ENCODE measurements at regions not wholly inside any gene's neighbourhood (a gene's known extent, or its start where the extent isn't known, plus 50 kb on each side); places are given as distances from the start of the nearest gene placed in this dataset.
"Not testable (repeated sequence)": the region's sequence is repeated elsewhere in the genome, so short reads cannot be mapped to it uniquely, and the experiment has no call there.

DNA sequence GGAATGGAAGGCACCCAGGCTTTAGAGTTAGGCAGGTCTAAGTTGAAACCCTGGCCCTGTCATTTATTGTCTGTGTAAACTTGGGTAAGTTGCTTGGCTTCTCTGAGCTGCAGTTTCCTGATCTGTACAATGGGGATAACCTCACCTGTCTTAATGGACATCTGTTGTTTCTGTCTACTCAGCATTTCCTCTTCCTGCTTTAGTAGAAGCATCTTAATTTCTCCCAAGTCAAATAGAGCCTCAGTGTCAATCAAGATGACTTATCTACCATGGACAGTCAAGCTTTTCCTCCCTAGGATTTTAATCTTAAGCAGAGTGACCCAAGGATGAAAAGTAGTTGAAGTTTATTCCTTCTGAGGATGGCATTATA, 119.7 kb downstream of the FZD1 start:
- no peaks in the 10 kb centered on the region for H3K36me3 ChIP-seq
- no peak for DNase-seq (ENCODE audit: low spot score in 2 of 2)
- H3K4me3 ChIP-seq = no peak overlapping the region
- no peaks in the 10 kb centered on the region for H3K27me3 ChIP-seq
- H3K27ac ChIP-seq = no peak overlapping the region
- TF ChIP-seq EP300 (IDR thresholded peaks at IDR 0.05) = no peak
- TF ChIP-seq POLR2A (IDR thresholded peaks at IDR 0.05) = no peak
- TF ChIP-seq, protein P1, sequence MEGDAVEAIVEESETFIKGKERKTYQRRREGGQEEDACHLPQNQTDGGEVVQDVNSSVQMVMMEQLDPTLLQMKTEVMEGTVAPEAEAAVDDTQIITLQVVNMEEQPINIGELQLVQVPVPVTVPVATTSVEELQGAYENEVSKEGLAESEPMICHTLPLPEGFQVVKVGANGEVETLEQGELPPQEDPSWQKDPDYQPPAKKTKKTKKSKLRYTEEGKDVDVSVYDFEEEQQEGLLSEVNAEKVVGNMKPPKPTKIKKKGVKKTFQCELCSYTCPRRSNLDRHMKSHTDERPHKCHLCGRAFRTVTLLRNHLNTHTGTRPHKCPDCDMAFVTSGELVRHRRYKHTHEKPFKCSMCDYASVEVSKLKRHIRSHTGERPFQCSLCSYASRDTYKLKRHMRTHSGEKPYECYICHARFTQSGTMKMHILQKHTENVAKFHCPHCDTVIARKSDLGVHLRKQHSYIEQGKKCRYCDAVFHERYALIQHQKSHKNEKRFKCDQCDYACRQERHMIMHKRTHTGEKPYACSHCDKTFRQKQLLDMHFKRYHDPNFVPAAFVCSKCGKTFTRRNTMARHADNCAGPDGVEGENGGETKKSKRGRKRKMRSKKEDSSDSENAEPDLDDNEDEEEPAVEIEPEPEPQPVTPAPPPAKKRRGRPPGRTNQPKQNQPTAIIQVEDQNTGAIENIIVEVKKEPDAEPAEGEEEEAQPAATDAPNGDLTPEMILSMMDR (IDR thresholded peaks at IDR 0.05) = no peak
- TF ChIP-seq POLR2AphosphoS5 (IDR thresholded peaks at IDR 0.05) = no peak
- no peaks in the 10 kb centered on the region for H3K9me3 ChIP-seq
- H3K4me1 ChIP-seq = no peaks in the 10 kb centered on the region

DNA sequence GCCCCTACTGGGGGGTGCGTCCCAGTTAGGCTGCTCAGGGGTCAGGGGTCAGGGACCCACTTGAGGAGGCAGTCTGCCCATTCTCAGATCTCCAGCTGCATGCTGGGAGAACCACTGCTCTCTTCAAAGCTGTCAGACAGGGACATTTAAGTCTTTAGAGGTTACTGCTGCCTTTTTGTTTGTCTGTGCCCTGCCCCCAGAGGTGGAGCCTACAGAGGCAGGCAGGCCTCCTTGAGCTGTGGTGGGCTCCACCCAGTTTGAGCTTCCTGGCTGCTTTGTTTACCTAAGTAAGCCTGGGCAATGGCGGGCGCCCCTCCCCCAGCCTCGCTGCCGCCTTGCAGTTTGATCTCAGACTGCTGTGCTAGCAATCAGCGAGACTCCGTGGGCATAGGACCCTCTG, 130.5 kb downstream of the FZD1 start:
- H3K9me3 ChIP-seq; DNase-seq (ENCODE audit: low spot score in 2 of 2); H3K27ac ChIP-seq; H3K27me3 ChIP-seq; H3K4me1 ChIP-seq; H3K36me3 ChIP-seq; H3K4me3 ChIP-seq: not testable (repeated sequence)
- WGBS = 73% methylated on average over 3 of the region's 7 CpGs

DNA sequence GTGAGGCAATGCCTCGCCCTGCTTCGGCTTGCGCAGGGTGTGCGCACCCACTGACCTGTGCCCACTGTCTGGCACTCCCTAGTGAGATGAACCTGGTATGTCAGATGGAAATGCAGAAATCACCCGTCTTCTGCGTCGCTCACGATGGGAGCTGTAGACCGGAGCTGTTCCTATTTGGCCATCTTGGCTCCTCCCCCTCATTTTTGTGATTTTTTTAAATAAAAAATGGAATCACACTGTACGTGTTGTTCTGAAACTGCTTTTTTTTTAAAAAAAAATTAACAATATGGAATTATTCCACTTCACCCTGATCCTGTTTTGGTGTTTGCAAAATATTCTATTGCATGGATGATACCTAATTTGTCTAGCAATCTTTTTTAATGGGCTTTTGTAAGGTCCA, 131.1 kb downstream of the FZD1 start:
- not testable (repeated sequence) for DNase-seq (ENCODE audit: low spot score in 2 of 2); H3K27me3 ChIP-seq
- WGBS = 90% methylated on average over 10 of the region's 10 CpGs

DNA sequence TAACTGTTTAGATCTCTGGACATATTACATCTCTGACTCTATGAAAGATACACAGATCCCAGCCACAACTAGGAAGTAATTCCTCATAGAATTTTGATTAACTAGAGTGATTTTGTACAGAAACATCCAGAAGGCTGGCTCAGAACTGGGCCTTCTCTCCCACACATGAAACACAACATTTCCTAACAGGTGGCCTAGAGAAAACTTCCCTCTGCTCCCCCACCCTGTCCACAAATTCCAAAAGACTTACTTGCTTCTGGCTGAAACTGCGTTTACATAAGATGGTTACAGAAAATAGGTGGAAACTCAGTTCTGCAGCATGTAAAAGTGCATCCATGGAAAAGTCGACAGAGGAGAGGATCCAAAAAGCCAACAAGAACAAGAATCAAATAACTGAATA, 132.9 kb downstream of the FZD1 start:
- Histone ChIP-seq H3K36me3 (no peaks in the 10 kb centered on the region), H3K9me3 (no peaks in the 10 kb centered on the region), H3K4me3 (no peak overlapping the region), H3K27me3 (no peaks in the 10 kb centered on the region), H3K27ac (no peak overlapping the region), H3K4me1 (no peaks in the 10 kb centered on the region)
- no peak for DNase-seq (ENCODE audit: low spot score in 2 of 2)
- TF ChIP-seq EP300 (IDR thresholded peaks at IDR 0.05) (no peak), POLR2AphosphoS5 (IDR thresholded peaks at IDR 0.05) (no peak), POLR2A (IDR thresholded peaks at IDR 0.05) (no peak)
- TF ChIP-seq, protein P1 (IDR thresholded peaks at IDR 0.05) = no peak
- 83% methylated on average over 2 of the region's 2 CpGs for whole genome bisulfite sequencing

More for the DNA sequence above, 131.1 kb downstream of the FZD1 start:
- not testable (repeated sequence) for H3K4me3 ChIP-seq, H3K36me3 ChIP-seq, H3K4me1 ChIP-seq, H3K9me3 ChIP-seq, H3K27ac ChIP-seq

DNA sequence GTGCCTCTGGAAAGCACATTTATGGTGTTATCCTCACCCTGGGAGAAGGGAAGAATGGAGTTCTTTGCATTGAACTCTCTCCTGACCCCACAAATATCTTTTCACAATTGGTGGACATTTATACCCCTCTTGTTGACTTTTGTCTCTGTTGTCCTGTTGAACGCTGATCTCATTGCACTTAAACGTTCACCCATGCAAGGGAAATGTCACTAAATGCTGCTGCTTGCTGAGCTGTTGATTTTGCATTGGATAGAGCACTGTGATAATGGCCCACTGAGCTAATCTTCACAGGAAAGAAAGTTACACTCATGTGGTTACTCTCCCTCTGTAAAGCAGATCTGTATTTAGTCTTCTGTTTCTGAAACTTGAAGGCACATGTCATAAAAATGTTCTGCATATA, 133.4 kb downstream of the FZD1 start:
- no peak overlapping the region for H3K4me3 ChIP-seq
- H3K4me1 ChIP-seq = no peaks in the 10 kb centered on the region
- no peaks in the 10 kb centered on the region for H3K36me3 ChIP-seq
- TF ChIP-seq, protein P1 (IDR thresholded peaks at IDR 0.05) = no peak
- TF ChIP-seq EP300 (IDR thresholded peaks at IDR 0.05) (no peak), POLR2A (IDR thresholded peaks at IDR 0.05) (no peak), POLR2AphosphoS5 (IDR thresholded peaks at IDR 0.05) (no peak)
- no peaks in the 10 kb centered on the region for H3K9me3 ChIP-seq
- WGBS = 47% methylated on average over 2 of the region's 2 CpGs
- no peaks in the 10 kb centered on the region for H3K27me3 ChIP-seq
- H3K27ac ChIP-seq = no peak overlapping the region
- no peak for DNase-seq (ENCODE audit: low spot score in 2 of 2)

DNA sequence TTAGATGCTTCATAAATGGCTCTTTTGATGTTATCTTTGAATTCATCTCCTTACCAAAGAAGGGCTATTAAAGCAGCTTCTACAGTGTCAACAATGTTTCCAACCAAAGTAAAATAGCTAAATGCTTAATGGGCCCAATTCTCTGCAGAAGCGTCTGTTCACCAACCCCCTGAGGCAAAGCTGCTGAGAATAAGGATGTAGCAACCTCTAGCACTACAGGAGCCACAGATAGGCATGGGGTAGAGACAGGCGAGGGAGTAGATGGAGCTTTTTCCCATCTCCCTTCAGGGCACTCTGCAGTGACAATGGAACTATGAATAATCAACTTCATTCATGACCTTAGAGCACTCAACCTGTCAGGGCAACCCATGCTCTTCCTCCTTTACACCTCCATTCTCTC, 134.1 kb downstream of the FZD1 start:
- H3K27ac ChIP-seq = no peak overlapping the region
- no peaks in the 10 kb centered on the region for H3K9me3 ChIP-seq
- no peaks in the 10 kb centered on the region for H3K27me3 ChIP-seq
- no peaks in the 10 kb centered on the region for H3K4me1 ChIP-seq
- WGBS = 78% methylated on average over 2 of the region's 2 CpGs
- no peaks in the 10 kb centered on the region for H3K36me3 ChIP-seq
- TF ChIP-seq POLR2AphosphoS5 (IDR thresholded peaks at IDR 0.05) = no peak
- no peak overlapping the region for H3K4me3 ChIP-seq
- no peak for DNase-seq (ENCODE audit: low spot score in 2 of 2)

DNA sequence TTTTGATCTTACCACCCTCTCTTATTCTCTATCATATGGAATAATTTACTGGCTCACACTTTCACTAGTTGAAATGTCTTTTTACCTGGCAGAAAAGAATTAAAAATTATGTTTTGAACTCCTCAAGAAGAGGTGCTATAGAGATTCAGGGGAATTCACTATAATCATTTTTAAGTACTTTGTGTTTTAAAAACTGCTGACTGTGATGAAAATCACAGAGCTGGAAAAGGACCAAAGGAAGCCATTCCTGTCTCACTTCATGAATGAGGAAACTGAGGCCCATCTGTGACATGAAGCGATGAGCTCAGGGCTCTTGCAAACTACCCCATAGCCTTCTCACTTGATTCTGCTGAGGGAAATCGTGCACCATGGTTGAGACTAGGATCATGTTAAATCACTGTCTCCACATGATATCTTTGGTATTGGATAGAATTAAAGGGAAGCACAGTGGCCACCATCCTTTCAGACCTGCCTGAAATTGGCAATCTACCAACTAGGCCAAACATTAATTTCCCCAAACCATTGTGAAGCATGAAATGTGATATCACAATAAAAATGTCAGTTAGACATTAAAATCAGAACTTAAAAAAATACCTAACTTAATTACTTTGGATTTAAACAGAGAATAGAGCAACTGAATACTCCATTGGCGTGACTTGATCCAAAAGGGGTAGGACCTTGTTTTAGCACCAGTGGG, 141.0 kb downstream of the FZD1 start:
- H3K27me3 ChIP-seq = no peaks in the 10 kb centered on the region
- H3K36me3 ChIP-seq = no peaks in the 10 kb centered on the region
- no peaks in the 10 kb centered on the region for H3K4me1 ChIP-seq
- no peak for DNase-seq (ENCODE audit: low spot score in 2 of 2)
- TF ChIP-seq POLR2A (IDR thresholded peaks at IDR 0.05) (no peak), EP300 (IDR thresholded peaks at IDR 0.05) (no peak), POLR2AphosphoS5 (IDR thresholded peaks at IDR 0.05) (no peak)
- TF ChIP-seq, protein P1 (IDR thresholded peaks at IDR 0.05) = no peak
- H3K27ac ChIP-seq = no peak overlapping the region
- WGBS = 83% methylated on average over 2 of the region's 3 CpGs
- no peak overlapping the region for H3K4me3 ChIP-seq
- H3K9me3 ChIP-seq = no peaks in the 10 kb centered on the region

DNA sequence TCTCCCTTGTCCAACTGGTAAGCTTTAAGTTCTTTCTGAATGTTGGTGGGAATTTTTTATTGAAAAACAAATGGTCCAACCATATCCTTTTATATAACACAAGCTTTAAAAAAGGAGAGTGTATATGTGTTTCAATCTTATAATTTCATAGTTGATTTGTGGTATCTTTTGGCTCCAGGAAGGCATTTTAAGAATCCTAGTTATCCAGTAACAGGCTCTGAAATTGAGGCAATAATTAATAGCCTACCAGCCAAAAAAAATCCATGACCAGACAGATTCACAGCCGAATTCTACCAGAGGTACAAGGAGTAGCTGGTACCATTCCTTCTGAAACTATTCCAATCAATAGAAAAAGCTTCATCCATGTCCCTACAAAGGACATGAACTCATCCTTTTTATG, 141.6 kb downstream of the FZD1 start:
- 84% methylated on average over 1 of the region's 1 CpG for WGBS
- H3K27ac ChIP-seq; H3K27me3 ChIP-seq; H3K9me3 ChIP-seq; H3K4me1 ChIP-seq; H3K4me3 ChIP-seq; DNase-seq (ENCODE audit: low spot score in 2 of 2); H3K36me3 ChIP-seq: not testable (repeated sequence)

Data from suprapubic skin (tissue), 4 donors.